OCI-LY1 (cell line): ENCODE measurements at regions not wholly inside any gene's neighbourhood (a gene's known extent, or its start where the extent isn't known, plus 50 kb on each side); places are given as distances from the start of the nearest gene placed in this dataset.

ENCODE experiments used
- EZH2 ChIP-seq: fragments of 200-600 bp; sonication (generic), shearing (Covaris generic); IDR thresholded peaks from 2 replicates; pipeline ENCODE4 v1.8.0; 2017; ENCODE audit warnings: borderline replicate concordance, mixed run types, mild to moderate bottlenecking, antibody characterized with exemption, low read length, moderate library complexity, mixed read lengths
- TF ChIP-seq, protein P1 (sequence below): fragments of 200-600 bp; sonication (generic), shearing (Covaris generic); IDR thresholded peaks from 2 replicates; pipeline ENCODE4 v1.5.1; 2017; ENCODE audit warnings: mild to moderate bottlenecking, antibody characterized with exemption, low read length, moderate library complexity, mixed read lengths

DNA sequence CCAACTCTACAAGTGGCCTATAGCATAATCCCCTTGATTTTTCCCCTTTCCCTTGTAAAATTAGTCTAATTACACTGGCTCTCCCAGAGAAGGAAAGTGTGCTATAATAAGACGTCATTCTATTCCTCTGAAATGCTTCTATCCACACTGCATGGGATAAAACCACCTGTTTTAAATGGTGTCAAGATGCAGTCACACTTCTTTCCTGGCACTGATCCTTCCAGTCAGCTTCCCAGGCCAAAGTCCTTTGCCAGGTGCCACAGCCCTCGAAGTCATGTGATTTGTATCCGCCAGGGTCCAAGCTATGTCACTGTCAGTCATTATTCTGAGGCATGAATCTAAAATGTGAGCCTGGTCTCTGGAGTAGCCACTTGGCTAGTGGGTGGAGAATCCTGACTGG, 169.0 kb upstream of the KIAA1217 start:
- TF ChIP-seq, protein P1, sequence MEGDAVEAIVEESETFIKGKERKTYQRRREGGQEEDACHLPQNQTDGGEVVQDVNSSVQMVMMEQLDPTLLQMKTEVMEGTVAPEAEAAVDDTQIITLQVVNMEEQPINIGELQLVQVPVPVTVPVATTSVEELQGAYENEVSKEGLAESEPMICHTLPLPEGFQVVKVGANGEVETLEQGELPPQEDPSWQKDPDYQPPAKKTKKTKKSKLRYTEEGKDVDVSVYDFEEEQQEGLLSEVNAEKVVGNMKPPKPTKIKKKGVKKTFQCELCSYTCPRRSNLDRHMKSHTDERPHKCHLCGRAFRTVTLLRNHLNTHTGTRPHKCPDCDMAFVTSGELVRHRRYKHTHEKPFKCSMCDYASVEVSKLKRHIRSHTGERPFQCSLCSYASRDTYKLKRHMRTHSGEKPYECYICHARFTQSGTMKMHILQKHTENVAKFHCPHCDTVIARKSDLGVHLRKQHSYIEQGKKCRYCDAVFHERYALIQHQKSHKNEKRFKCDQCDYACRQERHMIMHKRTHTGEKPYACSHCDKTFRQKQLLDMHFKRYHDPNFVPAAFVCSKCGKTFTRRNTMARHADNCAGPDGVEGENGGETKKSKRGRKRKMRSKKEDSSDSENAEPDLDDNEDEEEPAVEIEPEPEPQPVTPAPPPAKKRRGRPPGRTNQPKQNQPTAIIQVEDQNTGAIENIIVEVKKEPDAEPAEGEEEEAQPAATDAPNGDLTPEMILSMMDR = no peak
- no peak for TF ChIP-seq EZH2
